ENCODE measurements at regions not wholly inside any gene's neighbourhood (a gene's known extent, or its start where the extent isn't known, plus 50 kb on each side); places are given as distances from the start of the nearest gene placed in this dataset.

DNA sequence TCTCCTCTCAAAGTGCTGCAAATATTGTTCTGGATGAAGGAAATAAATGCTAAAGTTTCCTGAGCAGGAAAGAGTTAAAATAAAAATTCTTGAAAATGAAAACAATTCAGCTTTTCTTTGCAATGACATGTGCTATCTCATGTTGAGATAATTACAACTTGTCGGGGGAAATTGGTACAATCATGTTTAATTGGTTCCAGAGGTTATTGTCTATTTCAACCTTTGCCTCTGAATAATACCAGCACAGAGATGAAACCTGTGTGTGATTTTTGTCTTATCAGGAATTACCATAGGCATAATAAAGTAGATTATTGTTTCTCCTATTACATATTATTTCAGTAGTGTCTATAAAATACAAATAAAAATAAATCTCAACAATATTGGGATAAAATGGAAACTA is 305.0 kb downstream of the XPNPEP1 start:
- Histone ChIP-seq H3K27ac (ENCODE audit: extremely low read depth, low read depth, low read length) (no peak overlapping the region), H3K4me1 (ENCODE audit: control insufficient read depth, insufficient read depth, low read length) (no peaks in the 10 kb centered on the region), H3K4me3 (ENCODE audit: low read depth, low read length) (no peak overlapping the region), H3K9me3 (ENCODE audit: control insufficient read depth, insufficient read depth, low read depth, low read length) (no peaks in the 10 kb centered on the region), H3K36me3 (ENCODE audit: control insufficient read depth in 2 of 2, insufficient read depth in 1 of 2, low read length in 2 of 2) (no peaks in the 10 kb centered on the region)
- ChIA-PET POLR2A (no interaction called here), CTCF (no interaction called here)
- no peak for TF ChIP-seq ZFP41 (tag by site-specific recombination; IDR thresholded peaks at IDR 0.05; ENCODE audit: borderline replicate concordance)
- TF ChIP-seq, protein P1, sequence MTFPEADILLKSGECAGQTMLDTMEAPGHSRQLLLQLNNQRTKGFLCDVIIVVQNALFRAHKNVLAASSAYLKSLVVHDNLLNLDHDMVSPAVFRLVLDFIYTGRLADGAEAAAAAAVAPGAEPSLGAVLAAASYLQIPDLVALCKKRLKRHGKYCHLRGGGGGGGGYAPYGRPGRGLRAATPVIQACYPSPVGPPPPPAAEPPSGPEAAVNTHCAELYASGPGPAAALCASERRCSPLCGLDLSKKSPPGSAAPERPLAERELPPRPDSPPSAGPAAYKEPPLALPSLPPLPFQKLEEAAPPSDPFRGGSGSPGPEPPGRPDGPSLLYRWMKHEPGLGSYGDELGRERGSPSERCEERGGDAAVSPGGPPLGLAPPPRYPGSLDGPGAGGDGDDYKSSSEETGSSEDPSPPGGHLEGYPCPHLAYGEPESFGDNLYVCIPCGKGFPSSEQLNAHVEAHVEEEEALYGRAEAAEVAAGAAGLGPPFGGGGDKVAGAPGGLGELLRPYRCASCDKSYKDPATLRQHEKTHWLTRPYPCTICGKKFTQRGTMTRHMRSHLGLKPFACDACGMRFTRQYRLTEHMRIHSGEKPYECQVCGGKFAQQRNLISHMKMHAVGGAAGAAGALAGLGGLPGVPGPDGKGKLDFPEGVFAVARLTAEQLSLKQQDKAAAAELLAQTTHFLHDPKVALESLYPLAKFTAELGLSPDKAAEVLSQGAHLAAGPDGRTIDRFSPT (tag by site-specific recombination; IDR thresholded peaks at IDR 0.05): no peak
- TF ChIP-seq ZNF548 (tag by site-specific recombination; IDR thresholded peaks at IDR 0.05): no peak
- TF ChIP-seq ZNF223 (tag by site-specific recombination; IDR thresholded peaks at IDR 0.05): no peak
- TF ChIP-seq ZNF664 (tag by site-specific recombination; IDR thresholded peaks at IDR 0.05): no peak
- TF ChIP-seq ZSCAN23 (tag by site-specific recombination; IDR thresholded peaks at IDR 0.05): no peak
- TF ChIP-seq ZNF24 (tag by site-specific recombination; IDR thresholded peaks at IDR 0.05): no peak
- TF ChIP-seq, protein P2, sequence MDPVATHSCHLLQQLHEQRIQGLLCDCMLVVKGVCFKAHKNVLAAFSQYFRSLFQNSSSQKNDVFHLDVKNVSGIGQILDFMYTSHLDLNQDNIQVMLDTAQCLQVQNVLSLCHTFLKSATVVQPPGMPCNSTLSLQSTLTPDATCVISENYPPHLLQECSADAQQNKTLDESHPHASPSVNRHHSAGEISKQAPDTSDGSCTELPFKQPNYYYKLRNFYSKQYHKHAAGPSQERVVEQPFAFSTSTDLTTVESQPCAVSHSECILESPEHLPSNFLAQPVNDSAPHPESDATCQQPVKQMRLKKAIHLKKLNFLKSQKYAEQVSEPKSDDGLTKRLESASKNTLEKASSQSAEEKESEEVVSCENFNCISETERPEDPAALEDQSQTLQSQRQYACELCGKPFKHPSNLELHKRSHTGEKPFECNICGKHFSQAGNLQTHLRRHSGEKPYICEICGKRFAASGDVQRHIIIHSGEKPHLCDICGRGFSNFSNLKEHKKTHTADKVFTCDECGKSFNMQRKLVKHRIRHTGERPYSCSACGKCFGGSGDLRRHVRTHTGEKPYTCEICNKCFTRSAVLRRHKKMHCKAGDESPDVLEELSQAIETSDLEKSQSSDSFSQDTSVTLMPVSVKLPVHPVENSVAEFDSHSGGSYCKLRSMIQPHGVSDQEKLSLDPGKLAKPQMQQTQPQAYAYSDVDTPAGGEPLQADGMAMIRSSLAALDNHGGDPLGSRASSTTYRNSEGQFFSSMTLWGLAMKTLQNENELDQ (tag by site-specific recombination; IDR thresholded peaks at IDR 0.05; ENCODE audit: low read depth): no peak
- no peak for TF ChIP-seq ZNF660 (tag by site-specific recombination; IDR thresholded peaks at IDR 0.05)

DNA sequence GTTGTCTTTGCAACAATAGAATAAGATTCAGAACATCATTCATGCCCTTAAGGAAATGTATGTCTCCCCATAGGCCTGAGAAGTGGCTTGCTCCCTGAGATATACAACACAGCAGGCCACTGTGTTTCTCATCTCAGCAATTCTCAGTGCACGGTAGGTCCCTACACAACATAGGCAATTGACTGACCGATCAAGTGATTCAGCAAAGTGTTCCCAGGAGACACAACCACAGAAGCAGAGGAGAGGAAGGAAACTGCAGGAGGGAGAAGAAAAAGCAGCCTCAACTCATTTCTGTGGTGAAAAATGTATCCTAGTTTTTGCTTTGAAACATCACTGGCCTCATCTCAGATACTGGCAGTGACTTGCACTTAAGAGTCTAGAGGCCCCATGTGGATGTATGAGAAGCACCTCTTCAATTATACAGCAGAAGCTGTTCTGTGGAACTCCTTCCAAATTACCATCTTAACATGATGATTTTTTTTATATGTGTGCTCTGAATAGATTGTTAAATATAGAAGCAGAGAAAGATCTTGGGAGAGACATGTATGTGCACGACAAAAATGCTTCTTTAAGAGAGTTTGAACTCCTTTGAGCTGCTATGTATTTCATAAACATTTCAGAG is 306.8 kb downstream of the XPNPEP1 start:
- CTCF ChIA-PET: interaction anchor here (1.4 kb wide), 1 partner anchor 157 kb away, joined by 3 read pairs; no protein-coding TSS in a partner anchor
- Histone ChIP-seq H3K9me3 (ENCODE audit: control insufficient read depth, insufficient read depth, low read depth, low read length) (no peaks in the 10 kb centered on the region), H3K4me3 (ENCODE audit: low read depth, low read length) (no peak overlapping the region), H3K4me1 (ENCODE audit: control insufficient read depth, insufficient read depth, low read length) (no peaks in the 10 kb centered on the region), H3K36me3 (ENCODE audit: control insufficient read depth in 2 of 2, insufficient read depth in 1 of 2, low read length in 2 of 2) (no peaks in the 10 kb centered on the region), H3K27ac (ENCODE audit: extremely low read depth, low read depth, low read length) (no peak overlapping the region)
- POLR2A ChIA-PET: no interaction called here
- TF ChIP-seq ZIC2 (tag by site-specific recombination; IDR thresholded peaks at IDR 0.05) (no peak), TRIM28 (IDR thresholded peaks at IDR 0.05; ENCODE audit: borderline replicate concordance, low read length) (no peak), GLI4 (tag by site-specific recombination; IDR thresholded peaks at IDR 0.05) (no peak), ZNF311 (tag by site-specific recombination; IDR thresholded peaks at IDR 0.05; ENCODE audit: borderline replicate concordance) (no peak), ZNF626 (tag by site-specific recombination; IDR thresholded peaks at IDR 0.05) (no peak), ZNF2 (tag by site-specific recombination; IDR thresholded peaks at IDR 0.05) (no peak), SCRT1 (tag by site-specific recombination; IDR thresholded peaks at IDR 0.05; ENCODE audit: borderline replicate concordance) (no peak), ZNF660 (tag by site-specific recombination; IDR thresholded peaks at IDR 0.05) (no peak), ZNF112 (tag by site-specific recombination; IDR thresholded peaks at IDR 0.05) (no peak)
- TF ChIP-seq, protein P3, sequence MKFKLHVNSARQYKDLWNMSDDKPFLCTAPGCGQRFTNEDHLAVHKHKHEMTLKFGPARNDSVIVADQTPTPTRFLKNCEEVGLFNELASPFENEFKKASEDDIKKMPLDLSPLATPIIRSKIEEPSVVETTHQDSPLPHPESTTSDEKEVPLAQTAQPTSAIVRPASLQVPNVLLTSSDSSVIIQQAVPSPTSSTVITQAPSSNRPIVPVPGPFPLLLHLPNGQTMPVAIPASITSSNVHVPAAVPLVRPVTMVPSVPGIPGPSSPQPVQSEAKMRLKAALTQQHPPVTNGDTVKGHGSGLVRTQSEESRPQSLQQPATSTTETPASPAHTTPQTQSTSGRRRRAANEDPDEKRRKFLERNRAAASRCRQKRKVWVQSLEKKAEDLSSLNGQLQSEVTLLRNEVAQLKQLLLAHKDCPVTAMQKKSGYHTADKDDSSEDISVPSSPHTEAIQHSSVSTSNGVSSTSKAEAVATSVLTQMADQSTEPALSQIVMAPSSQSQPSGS (tag by site-specific recombination; IDR thresholded peaks at IDR 0.05; ENCODE audit: low read depth): no peak
- TF ChIP-seq, protein P4, sequence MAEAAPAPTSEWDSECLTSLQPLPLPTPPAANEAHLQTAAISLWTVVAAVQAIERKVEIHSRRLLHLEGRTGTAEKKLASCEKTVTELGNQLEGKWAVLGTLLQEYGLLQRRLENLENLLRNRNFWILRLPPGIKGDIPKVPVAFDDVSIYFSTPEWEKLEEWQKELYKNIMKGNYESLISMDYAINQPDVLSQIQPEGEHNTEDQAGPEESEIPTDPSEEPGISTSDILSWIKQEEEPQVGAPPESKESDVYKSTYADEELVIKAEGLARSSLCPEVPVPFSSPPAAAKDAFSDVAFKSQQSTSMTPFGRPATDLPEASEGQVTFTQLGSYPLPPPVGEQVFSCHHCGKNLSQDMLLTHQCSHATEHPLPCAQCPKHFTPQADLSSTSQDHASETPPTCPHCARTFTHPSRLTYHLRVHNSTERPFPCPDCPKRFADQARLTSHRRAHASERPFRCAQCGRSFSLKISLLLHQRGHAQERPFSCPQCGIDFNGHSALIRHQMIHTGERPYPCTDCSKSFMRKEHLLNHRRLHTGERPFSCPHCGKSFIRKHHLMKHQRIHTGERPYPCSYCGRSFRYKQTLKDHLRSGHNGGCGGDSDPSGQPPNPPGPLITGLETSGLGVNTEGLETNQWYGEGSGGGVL (tag by site-specific recombination; IDR thresholded peaks at IDR 0.05): no peak
- TF ChIP-seq, protein P5, sequence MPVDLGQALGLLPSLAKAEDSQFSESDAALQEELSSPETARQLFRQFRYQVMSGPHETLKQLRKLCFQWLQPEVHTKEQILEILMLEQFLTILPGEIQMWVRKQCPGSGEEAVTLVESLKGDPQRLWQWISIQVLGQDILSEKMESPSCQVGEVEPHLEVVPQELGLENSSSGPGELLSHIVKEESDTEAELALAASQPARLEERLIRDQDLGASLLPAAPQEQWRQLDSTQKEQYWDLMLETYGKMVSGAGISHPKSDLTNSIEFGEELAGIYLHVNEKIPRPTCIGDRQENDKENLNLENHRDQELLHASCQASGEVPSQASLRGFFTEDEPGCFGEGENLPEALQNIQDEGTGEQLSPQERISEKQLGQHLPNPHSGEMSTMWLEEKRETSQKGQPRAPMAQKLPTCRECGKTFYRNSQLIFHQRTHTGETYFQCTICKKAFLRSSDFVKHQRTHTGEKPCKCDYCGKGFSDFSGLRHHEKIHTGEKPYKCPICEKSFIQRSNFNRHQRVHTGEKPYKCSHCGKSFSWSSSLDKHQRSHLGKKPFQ (tag by site-specific recombination; IDR thresholded peaks at IDR 0.05): no peak
- TF ChIP-seq, protein P6, sequence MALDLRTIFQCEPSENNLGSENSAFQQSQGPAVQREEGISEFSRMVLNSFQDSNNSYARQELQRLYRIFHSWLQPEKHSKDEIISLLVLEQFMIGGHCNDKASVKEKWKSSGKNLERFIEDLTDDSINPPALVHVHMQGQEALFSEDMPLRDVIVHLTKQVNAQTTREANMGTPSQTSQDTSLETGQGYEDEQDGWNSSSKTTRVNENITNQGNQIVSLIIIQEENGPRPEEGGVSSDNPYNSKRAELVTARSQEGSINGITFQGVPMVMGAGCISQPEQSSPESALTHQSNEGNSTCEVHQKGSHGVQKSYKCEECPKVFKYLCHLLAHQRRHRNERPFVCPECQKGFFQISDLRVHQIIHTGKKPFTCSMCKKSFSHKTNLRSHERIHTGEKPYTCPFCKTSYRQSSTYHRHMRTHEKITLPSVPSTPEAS (tag by site-specific recombination; IDR thresholded peaks at IDR 0.05): no peak
- TF ChIP-seq, protein P2 (tag by site-specific recombination; IDR thresholded peaks at IDR 0.05; ENCODE audit: low read depth): no peak
